ENCODE measurements at regions not wholly inside any gene's neighbourhood (a gene's known extent, or its start where the extent isn't known, plus 50 kb on each side); places are given as distances from the start of the nearest gene placed in this dataset.

DNA sequence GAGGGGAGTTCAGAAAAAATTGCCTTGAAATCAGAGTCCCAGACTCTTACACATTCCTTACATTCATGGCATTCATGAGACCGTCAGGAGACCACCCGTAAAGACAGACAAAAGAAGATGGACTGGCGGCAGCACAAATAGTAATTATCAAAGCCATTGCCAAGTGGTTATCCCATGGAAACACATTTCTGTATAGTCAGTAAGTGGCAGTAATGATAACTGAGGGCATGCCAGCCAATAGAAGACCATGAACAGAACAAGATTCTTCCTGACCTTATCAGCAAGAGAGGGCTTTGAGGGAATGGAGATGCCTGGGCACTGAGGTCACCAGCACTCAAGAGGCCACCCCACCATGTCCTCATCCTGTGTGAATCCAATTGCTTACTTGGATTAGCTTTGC lies 121.7 kb upstream of the HCCS start:
- TF ChIP-seq POLR2AphosphoS5 (IDR thresholded peaks at IDR 0.05) (no peak), EP300 (conservative IDR thresholded peaks at IDR 0.05; ENCODE audit: poor library complexity, severe bottlenecking) (no peak), EZH2 (IDR thresholded peaks at IDR 0.05; ENCODE audit: borderline replicate concordance, insufficient read depth, low read length, poor library complexity, severe bottlenecking) (no peak)
- TF ChIP-seq, protein P1, sequence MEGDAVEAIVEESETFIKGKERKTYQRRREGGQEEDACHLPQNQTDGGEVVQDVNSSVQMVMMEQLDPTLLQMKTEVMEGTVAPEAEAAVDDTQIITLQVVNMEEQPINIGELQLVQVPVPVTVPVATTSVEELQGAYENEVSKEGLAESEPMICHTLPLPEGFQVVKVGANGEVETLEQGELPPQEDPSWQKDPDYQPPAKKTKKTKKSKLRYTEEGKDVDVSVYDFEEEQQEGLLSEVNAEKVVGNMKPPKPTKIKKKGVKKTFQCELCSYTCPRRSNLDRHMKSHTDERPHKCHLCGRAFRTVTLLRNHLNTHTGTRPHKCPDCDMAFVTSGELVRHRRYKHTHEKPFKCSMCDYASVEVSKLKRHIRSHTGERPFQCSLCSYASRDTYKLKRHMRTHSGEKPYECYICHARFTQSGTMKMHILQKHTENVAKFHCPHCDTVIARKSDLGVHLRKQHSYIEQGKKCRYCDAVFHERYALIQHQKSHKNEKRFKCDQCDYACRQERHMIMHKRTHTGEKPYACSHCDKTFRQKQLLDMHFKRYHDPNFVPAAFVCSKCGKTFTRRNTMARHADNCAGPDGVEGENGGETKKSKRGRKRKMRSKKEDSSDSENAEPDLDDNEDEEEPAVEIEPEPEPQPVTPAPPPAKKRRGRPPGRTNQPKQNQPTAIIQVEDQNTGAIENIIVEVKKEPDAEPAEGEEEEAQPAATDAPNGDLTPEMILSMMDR (IDR thresholded peaks at IDR 0.05; ENCODE audit: poor library complexity, severe bottlenecking): no peak
- TF ChIP-seq, protein P2, sequence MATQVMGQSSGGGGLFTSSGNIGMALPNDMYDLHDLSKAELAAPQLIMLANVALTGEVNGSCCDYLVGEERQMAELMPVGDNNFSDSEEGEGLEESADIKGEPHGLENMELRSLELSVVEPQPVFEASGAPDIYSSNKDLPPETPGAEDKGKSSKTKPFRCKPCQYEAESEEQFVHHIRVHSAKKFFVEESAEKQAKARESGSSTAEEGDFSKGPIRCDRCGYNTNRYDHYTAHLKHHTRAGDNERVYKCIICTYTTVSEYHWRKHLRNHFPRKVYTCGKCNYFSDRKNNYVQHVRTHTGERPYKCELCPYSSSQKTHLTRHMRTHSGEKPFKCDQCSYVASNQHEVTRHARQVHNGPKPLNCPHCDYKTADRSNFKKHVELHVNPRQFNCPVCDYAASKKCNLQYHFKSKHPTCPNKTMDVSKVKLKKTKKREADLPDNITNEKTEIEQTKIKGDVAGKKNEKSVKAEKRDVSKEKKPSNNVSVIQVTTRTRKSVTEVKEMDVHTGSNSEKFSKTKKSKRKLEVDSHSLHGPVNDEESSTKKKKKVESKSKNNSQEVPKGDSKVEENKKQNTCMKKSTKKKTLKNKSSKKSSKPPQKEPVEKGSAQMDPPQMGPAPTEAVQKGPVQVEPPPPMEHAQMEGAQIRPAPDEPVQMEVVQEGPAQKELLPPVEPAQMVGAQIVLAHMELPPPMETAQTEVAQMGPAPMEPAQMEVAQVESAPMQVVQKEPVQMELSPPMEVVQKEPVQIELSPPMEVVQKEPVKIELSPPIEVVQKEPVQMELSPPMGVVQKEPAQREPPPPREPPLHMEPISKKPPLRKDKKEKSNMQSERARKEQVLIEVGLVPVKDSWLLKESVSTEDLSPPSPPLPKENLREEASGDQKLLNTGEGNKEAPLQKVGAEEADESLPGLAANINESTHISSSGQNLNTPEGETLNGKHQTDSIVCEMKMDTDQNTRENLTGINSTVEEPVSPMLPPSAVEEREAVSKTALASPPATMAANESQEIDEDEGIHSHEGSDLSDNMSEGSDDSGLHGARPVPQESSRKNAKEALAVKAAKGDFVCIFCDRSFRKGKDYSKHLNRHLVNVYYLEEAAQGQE (IDR thresholded peaks at IDR 0.05; ENCODE audit: borderline replicate concordance): no peak

Data from neural cell (in vitro differentiated cells).